T follicular helper cell (primary cell): ENCODE measurements at regions not wholly inside any gene's neighbourhood (a gene's known extent, or its start where the extent isn't known, plus 50 kb on each side); places are given as distances from the start of the nearest gene placed in this dataset.

Source experiments
- DNase-seq: peaks from one replicate; pipeline ENCODE4 v3.0.0-alpha.2; 2020; ENCODE audit warnings: low read depth

- no peak for DNase-seq
These were observed 727.6 kb downstream of the VRK1 start for GRCh38 chr14:97524589-97525319.

- DNase-seq = no peak
These were observed 730.8 kb downstream of the VRK1 start for GRCh38 chr14:97527993-97528392.

- DNase-seq = no peak
These were observed 734.9 kb downstream of the VRK1 start for GRCh38 chr14:97532052-97532451.

- DNase-seq = no peak
These were observed 739.2 kb downstream of the VRK1 start for GRCh38 chr14:97536421-97536820.

GRCh38 chr14:97538749-97539410 is 741.7 kb downstream of the VRK1 start:
- DNase-seq = no peak

GRCh38 chr14:97539411-97539795 is 742.2 kb downstream of the VRK1 start:
- DNase-seq = no peak

GRCh38 chr14:97539884-97540283 is 742.7 kb downstream of the VRK1 start:
- DNase-seq = no peak

GRCh38 chr14:97543221-97543620 is 746.0 kb downstream of the VRK1 start:
- no peak for DNase-seq

GRCh38 chr14:97543816-97544215 is 746.6 kb downstream of the VRK1 start:
- DNase-seq = no peak

GRCh38 chr14:97544571-97544970 is 747.4 kb downstream of the VRK1 start:
- no peak for DNase-seq

GRCh38 chr14:97546491-97547230 is 749.5 kb downstream of the VRK1 start:
- DNase-seq = no peak

- no peak for DNase-seq
These were observed 753.3 kb downstream of the VRK1 start for GRCh38 chr14:97550463-97550862.

GRCh38 chr14:97554597-97554996 is 757.4 kb downstream of the VRK1 start:
- DNase-seq = no peak

- DNase-seq = no peak
These were observed 767.2 kb downstream of the VRK1 start for GRCh38 chr14:97564334-97564733.

- DNase-seq = no peak
These were observed 774.0 kb downstream of the VRK1 start for GRCh38 chr14:97571201-97571600.

- no peak for DNase-seq
These were observed 774.8 kb downstream of the VRK1 start for GRCh38 chr14:97571866-97572555.

GRCh38 chr14:97572583-97573458 is 775.6 kb downstream of the VRK1 start:
- DNase-seq = no peak

GRCh38 chr14:97575677-97576076 is 778.5 kb downstream of the VRK1 start:
- DNase-seq = no peak

- DNase-seq = no peak
These were observed 781.9 kb downstream of the VRK1 start for GRCh38 chr14:97578982-97579548.

GRCh38 chr14:97581016-97581415 is 783.8 kb downstream of the VRK1 start:
- DNase-seq = no peak

GRCh38 chr14:97582022-97582421 is 784.8 kb downstream of the VRK1 start:
- no peak for DNase-seq
